HL-60 (cell line): ENCODE measurements at regions not wholly inside any gene's neighbourhood (a gene's known extent, or its start where the extent isn't known, plus 50 kb on each side); places are given as distances from the start of the nearest gene placed in this dataset.

Experiments
- DNase-seq, 2 experiments: peaks; one replicate each; pipeline ENCODE4 v3.0.0-alpha.2; 2010 to 2020; ENCODE audit warnings: low read depth in 1 of 2, low spot score in 1 of 2
- H3K27ac ChIP-seq: fragments of 250-450 bp; sonication (Bioruptor Pico); replicated peaks from 2 replicates; pipeline ENCODE4 v1.5.1; 2020; ENCODE audit warnings: mild to moderate bottlenecking, moderate library complexity
- H3K27me3 ChIP-seq: fragments of 250-450 bp; sonication (Bioruptor Pico); 2 replicates; pipeline ENCODE4 v1.5.1; 2021; ENCODE audit warnings: mild to moderate bottlenecking, moderate library complexity; ENCODE audit not compliant: insufficient read depth, poor library complexity, severe bottlenecking
- H3K4me3 ChIP-seq: replicated peaks from 2 replicates; pipeline ENCODE4 v1.5.1; 2011; ENCODE audit warnings: mild to moderate bottlenecking, control low read depth, low read length; ENCODE audit not compliant: insufficient read depth
- GABPA ChIP-seq: IDR thresholded peaks from 2 replicates; pipeline ENCODE4 v1.6.1; 2012; ENCODE audit warnings: low read depth
- POLR2AphosphoS5 ChIP-seq: IDR thresholded peaks from 2 replicates; pipeline ENCODE4 v1.6.1; 2012; ENCODE audit warnings: low read depth
- SPI1 ChIP-seq: IDR thresholded peaks from 2 replicates; pipeline ENCODE4 v1.6.1; 2012; ENCODE audit warnings: low read depth, mild to moderate bottlenecking, borderline replicate concordance
- TF ChIP-seq, protein P1 (sequence below): IDR thresholded peaks from 2 replicates; pipeline ENCODE4 v1.6.1; 2012; ENCODE audit warnings: low read depth; ENCODE audit not compliant: insufficient replicate concordance
- TF ChIP-seq, protein P2 (sequence below): IDR thresholded peaks from one replicate; pipeline ENCODE4 v1.5.1; 2011; ENCODE audit warnings: low read length, control low read depth, inconsistent platforms; ENCODE audit not compliant: insufficient read depth

GRCh38 chr10:61320257-61320587 is 133.0 kb downstream of the TMEM26 start:
- no peak for TF ChIP-seq GABPA
- no peak for TF ChIP-seq POLR2AphosphoS5
- TF ChIP-seq, protein P1, sequence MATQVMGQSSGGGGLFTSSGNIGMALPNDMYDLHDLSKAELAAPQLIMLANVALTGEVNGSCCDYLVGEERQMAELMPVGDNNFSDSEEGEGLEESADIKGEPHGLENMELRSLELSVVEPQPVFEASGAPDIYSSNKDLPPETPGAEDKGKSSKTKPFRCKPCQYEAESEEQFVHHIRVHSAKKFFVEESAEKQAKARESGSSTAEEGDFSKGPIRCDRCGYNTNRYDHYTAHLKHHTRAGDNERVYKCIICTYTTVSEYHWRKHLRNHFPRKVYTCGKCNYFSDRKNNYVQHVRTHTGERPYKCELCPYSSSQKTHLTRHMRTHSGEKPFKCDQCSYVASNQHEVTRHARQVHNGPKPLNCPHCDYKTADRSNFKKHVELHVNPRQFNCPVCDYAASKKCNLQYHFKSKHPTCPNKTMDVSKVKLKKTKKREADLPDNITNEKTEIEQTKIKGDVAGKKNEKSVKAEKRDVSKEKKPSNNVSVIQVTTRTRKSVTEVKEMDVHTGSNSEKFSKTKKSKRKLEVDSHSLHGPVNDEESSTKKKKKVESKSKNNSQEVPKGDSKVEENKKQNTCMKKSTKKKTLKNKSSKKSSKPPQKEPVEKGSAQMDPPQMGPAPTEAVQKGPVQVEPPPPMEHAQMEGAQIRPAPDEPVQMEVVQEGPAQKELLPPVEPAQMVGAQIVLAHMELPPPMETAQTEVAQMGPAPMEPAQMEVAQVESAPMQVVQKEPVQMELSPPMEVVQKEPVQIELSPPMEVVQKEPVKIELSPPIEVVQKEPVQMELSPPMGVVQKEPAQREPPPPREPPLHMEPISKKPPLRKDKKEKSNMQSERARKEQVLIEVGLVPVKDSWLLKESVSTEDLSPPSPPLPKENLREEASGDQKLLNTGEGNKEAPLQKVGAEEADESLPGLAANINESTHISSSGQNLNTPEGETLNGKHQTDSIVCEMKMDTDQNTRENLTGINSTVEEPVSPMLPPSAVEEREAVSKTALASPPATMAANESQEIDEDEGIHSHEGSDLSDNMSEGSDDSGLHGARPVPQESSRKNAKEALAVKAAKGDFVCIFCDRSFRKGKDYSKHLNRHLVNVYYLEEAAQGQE: no peak
- TF ChIP-seq SPI1: no peak
- TF ChIP-seq, protein P2, sequence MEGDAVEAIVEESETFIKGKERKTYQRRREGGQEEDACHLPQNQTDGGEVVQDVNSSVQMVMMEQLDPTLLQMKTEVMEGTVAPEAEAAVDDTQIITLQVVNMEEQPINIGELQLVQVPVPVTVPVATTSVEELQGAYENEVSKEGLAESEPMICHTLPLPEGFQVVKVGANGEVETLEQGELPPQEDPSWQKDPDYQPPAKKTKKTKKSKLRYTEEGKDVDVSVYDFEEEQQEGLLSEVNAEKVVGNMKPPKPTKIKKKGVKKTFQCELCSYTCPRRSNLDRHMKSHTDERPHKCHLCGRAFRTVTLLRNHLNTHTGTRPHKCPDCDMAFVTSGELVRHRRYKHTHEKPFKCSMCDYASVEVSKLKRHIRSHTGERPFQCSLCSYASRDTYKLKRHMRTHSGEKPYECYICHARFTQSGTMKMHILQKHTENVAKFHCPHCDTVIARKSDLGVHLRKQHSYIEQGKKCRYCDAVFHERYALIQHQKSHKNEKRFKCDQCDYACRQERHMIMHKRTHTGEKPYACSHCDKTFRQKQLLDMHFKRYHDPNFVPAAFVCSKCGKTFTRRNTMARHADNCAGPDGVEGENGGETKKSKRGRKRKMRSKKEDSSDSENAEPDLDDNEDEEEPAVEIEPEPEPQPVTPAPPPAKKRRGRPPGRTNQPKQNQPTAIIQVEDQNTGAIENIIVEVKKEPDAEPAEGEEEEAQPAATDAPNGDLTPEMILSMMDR: no peak
- DNase-seq: no peak
- H3K27me3 ChIP-seq: no peaks in the 10 kb centered on the region
- no peak overlapping the region for H3K4me3 ChIP-seq
- no peak overlapping the region for H3K27ac ChIP-seq

DNA sequence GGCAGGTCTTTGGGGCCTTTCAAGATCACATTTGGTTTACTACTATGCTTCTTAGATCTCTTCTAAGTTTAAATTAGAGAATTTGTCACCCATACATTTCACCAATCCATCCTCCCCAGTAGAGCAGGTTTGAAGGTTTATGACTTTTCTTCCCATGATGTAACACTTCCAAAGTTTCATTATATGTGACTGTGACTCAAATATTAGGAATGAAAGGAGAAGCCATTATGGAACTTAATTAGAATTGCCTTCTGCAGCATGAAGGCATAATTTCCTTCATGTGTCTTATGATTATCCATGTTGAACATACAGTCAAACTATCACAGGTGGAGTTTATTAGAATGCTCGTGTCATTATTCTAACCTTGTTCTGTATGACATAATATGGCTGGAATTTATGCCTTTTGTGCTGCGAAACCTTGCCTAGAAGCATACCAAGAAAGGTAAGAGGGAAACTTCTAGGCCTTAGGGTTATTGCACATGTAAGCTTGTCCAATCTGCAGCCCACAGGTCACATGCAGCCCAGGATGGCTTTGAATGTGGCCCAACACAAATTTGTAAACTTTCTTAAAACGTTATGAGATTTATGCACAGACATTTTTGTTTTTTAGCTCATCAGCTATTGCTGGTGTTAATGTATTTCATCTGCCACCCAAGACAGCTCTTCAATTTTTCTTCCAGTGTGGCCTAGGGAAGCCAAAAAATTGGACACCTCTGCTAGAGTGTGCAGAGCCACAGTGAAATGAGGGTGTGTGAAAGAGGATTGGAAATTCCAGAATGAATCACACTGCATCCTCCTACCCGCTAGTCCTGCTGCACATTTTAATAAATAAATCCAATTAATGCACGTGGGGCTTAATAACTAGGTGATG is 133.6 kb downstream of the TMEM26 start:
- no peak for DNase-seq
- Histone ChIP-seq H3K27me3 (no peaks in the 10 kb centered on the region), H3K4me3 (no peak overlapping the region), H3K27ac (no peak overlapping the region)
- TF ChIP-seq, protein P2: no peak
- TF ChIP-seq SPI1 (no peak), GABPA (no peak), POLR2AphosphoS5 (no peak)
- TF ChIP-seq, protein P1: no peak

DNA sequence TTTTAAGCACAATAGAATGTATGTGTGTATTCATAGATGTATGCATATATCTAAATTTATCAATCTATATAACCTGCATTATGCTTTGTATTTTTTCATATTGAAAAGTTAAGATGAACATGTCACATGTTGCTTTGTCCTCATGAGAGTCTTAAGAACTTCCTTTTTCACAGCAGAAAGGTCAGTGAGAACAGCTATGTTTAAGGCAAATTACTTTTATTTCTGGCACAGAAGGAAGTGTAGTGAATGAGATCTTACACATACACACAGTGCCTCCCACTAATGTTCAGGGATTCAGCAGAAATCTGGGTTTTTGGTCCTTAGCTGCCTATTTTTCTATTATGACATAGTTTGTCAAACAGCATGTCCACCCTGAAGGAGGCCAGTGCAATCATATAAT is 134.8 kb downstream of the TMEM26 start:
- H3K4me3 ChIP-seq: no peak overlapping the region
- H3K27ac ChIP-seq: no peak overlapping the region
- no peaks in the 10 kb centered on the region for H3K27me3 ChIP-seq
- no peak for TF ChIP-seq GABPA
- TF ChIP-seq SPI1: no peak
- TF ChIP-seq, protein P1: no peak
- TF ChIP-seq, protein P2: no peak
- no peak for TF ChIP-seq POLR2AphosphoS5
- DNase-seq: no peak
